Gastrocnemius medialis (tissue), 4 donors: ENCODE measurements at regions not wholly inside any gene's neighbourhood (a gene's known extent, or its start where the extent isn't known, plus 50 kb on each side); places are given as distances from the start of the nearest gene placed in this dataset.

Experiments used
- CTCF ChIP-seq, 5 experiments: fragments of 450-650 bp in 3 of 5; fragments of 200-600 bp in 2 of 5; sonication (generic) in 2 of 5; IDR thresholded peaks in 4 of 5; conservative IDR thresholded peaks in 1 of 5; 1 replicate in 4 of 5; 2 replicates in 1 of 5; pipeline ENCODE4 v1.5.1; 2016 to 2019; ENCODE audit warnings: antibody characterized with exemption in 5 of 5, mild to moderate bottlenecking in 3 of 5, moderate library complexity in 3 of 5
- POLR2A ChIP-seq, 2 donors: fragments of 450-650 bp; IDR thresholded peaks; one replicate each; pipeline ENCODE4 v1.6.1; 2017; ENCODE audit warnings: antibody characterized with exemption in 2 of 2, mild to moderate bottlenecking in 2 of 2, moderate library complexity in 2 of 2

GRCh38 chr14:106500571-106500970, 974.2 kb downstream of the TMEM121 start:
- no peak for TF ChIP-seq CTCF (IDR thresholded peaks at IDR 0.05 in 4 of 5, conservative IDR thresholded peaks at IDR 0.05 in 1 of 5)
- no peak for TF ChIP-seq POLR2A (IDR thresholded peaks at IDR 0.05)
